ENCODE measurements at regions not wholly inside any gene's neighbourhood (a gene's known extent, or its start where the extent isn't known, plus 50 kb on each side); places are given as distances from the start of the nearest gene placed in this dataset.

DNA sequence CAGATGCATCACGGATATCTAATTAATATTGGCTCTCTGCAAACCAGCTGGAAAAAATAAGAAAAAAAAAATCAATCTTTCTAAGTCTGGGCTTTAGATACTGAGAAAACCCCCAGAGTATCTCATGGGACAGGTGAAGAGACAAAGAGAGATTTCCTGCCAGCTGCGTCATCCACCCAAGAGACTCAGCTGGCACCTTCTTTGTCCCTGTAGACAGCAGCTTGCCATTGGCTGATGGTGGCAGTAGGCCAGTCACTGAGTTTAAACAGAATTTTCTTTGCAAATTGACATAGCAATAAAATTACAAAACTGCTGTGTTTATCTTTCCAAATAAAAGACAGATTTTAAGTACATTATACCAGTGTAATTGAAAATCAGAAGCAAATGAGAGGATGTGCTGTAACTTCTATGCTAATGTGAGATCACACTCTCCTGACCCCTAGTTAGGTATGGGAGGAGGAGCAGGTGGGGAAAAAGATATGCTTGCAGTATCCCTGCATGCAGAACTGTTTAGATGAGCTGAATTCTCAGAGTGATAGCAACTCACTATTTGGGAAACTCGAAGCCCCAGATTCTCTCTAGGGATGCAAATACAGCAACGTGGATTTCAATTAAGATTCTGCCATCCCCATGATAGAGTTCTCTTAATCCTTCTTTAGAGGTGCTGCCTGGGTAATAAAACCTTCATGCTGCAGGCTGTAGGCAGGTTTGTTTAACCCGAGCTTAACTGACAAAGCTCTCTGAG is 72.2 kb downstream of the NMUR2 start:
- FAIRE-seq (no peak), DNase-seq (ENCODE audit: low read depth in 1 of 2, low spot score in 1 of 2) (no peak), ATAC-seq (no peak)
- H3K4me2 ChIP-seq: no peak overlapping the region
- TF ChIP-seq CHD4 (IDR thresholded peaks at IDR 0.05; ENCODE audit: borderline replicate concordance): no peak
- no peak for TF ChIP-seq HOXB13 (CRISPR knock-in tag; IDR thresholded peaks at IDR 0.05; ENCODE audit: low read depth)
- TF ChIP-seq RFX5 (IDR thresholded peaks at IDR 0.05): no peak
- TF ChIP-seq, protein P1, sequence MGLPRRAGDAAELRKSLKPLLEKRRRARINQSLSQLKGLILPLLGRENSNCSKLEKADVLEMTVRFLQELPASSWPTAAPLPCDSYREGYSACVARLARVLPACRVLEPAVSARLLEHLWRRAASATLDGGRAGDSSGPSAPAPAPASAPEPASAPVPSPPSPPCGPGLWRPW (IDR thresholded peaks at IDR 0.05): no peak
- TF ChIP-seq KDM5A (IDR thresholded peaks at IDR 0.05): no peak
- no peak for TF ChIP-seq USF2 (IDR thresholded peaks at IDR 0.05)
- TF ChIP-seq KDM1A (IDR thresholded peaks at IDR 0.05; ENCODE audit: low read depth): no peak
- no peak for TF ChIP-seq HEYL (CRISPR knock-in tag; IDR thresholded peaks at IDR 0.05)
- no peak for TF ChIP-seq SMC3 (IDR thresholded peaks at IDR 0.05)
- TF ChIP-seq JUN (IDR thresholded peaks at IDR 0.05): no peak
- no peak for TF ChIP-seq ZNF302 (CRISPR knock-in tag; IDR thresholded peaks at IDR 0.05)
- TF ChIP-seq, protein P2, sequence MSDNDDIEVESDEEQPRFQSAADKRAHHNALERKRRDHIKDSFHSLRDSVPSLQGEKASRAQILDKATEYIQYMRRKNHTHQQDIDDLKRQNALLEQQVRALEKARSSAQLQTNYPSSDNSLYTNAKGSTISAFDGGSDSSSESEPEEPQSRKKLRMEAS (IDR thresholded peaks at IDR 0.05): no peak
- no peak for TF ChIP-seq RCOR1 (IDR thresholded peaks at IDR 0.05; ENCODE audit: low read depth, low read length)
- TF ChIP-seq RARB (CRISPR knock-in tag; IDR thresholded peaks at IDR 0.05): no peak
- TF ChIP-seq CHD2 (IDR thresholded peaks at IDR 0.05; ENCODE audit: low read length, partially characterized antibody): no peak
- no peak overlapping the region for H3K4me3 ChIP-seq
- ChIA-PET CTCF (no interaction called here), POLR2A (no interaction called here)
- no peaks in the 10 kb centered on the region for H3K9me3 ChIP-seq
- 13% methylated on average over 5 of the region's 5 CpGs for WGBS (ENCODE audit: missing lambda C conversion rate)
- no peak overlapping the region for H3K27ac ChIP-seq
- no peaks in the 10 kb centered on the region for H3K4me1 ChIP-seq

DNA sequence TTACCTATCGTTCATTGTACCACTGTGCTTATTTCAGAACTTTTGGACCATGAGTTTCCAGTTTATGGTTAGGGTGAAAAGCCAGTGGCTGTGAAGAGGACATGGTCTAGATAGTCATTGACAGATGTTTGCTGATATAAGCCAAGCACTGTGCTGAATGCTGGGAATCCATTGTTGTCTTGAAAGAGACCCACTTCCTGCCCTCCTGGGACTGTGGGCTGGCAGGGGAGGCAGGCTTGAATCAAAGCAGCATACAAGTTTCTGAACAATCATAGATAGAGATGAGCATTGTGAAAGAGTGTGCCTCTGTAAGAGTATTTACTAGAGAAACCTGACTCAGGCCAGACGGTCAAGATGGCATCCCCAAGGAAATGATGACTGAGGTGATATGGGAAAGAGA is 73.4 kb downstream of the NMUR2 start:
- FAIRE-seq (no peak), ATAC-seq (no peak), DNase-seq (ENCODE audit: low read depth in 1 of 2, low spot score in 1 of 2) (no peak)
- Histone ChIP-seq H3K4me1 (no peaks in the 10 kb centered on the region), H3K9me3 (no peaks in the 10 kb centered on the region), H3K27ac (no peak overlapping the region), H3K4me2 (no peak overlapping the region), H3K4me3 (no peak overlapping the region)
- POLR2A ChIA-PET: no interaction called here
- 3% methylated on average over 2 of the region's 2 CpGs for WGBS (ENCODE audit: missing lambda C conversion rate)
- CTCF ChIA-PET: no interaction called here
- TF ChIP-seq HOXA7 (CRISPR knock-in tag; IDR thresholded peaks at IDR 0.05) (no peak), ESRRA (IDR thresholded peaks at IDR 0.05; ENCODE audit: borderline replicate concordance, low read length) (no peak), CBX2 (IDR thresholded peaks at IDR 0.05; ENCODE audit: borderline replicate concordance, low read depth) (no peak), FOXS1 (CRISPR knock-in tag; IDR thresholded peaks at IDR 0.05) (no peak), CEBPB (IDR thresholded peaks at IDR 0.05) (no peak), MAZ (IDR thresholded peaks at IDR 0.05; ENCODE audit: borderline replicate concordance, low read depth, low read length) (no peak), NPAS2 (CRISPR knock-in tag; IDR thresholded peaks at IDR 0.05; ENCODE audit: borderline replicate concordance) (no peak), RARB (CRISPR knock-in tag; IDR thresholded peaks at IDR 0.05) (no peak), RNF2 (IDR thresholded peaks at IDR 0.05; ENCODE audit: borderline replicate concordance, low read depth) (no peak), KDM1A (IDR thresholded peaks at IDR 0.05; ENCODE audit: low read depth) (no peak), CTCF (IDR thresholded peaks at IDR 0.05) (no peak)
